ENCODE measurements at regions not wholly inside any gene's neighbourhood (a gene's known extent, or its start where the extent isn't known, plus 50 kb on each side); places are given as distances from the start of the nearest gene placed in this dataset.

GRCh38 chr5:136458481-136458880 is 93.1 kb upstream of the TRPC7 start:
- Mint-ChIP-seq H3K4me3 (no peak overlapping the region), H3K9me3 (peaks cover 0 to 8% of the 10 kb centered on the region in 2 donors), H3K36me3 (no peaks in the 10 kb centered on the region), H3K27me3 (ENCODE audit: low read depth in 2 of 2) (no peaks in the 10 kb centered on the region), H3K4me1 (no peaks in the 10 kb centered on the region), H3K27ac (no peak overlapping the region)
- 83% methylated on average over 1 of the region's 1 CpG for WGBS (ENCODE audit: insufficient coverage)
- no peak for ATAC-seq
- Histone ChIP-seq H3K4me3 (ENCODE audit: low read length) (no peak overlapping the region), H3K9me3 (ENCODE audit: control insufficient read depth, insufficient read depth, low read length) (no peaks in the 10 kb centered on the region), H3K36me3 (ENCODE audit: control insufficient read depth, insufficient read depth, low read length) (no peaks in the 10 kb centered on the region), H3K27me3 (ENCODE audit: control insufficient read depth, insufficient read depth, low read length) (no peaks in the 10 kb centered on the region), H3K27ac (ENCODE audit: low read length) (no peak overlapping the region), H3K4me1 (ENCODE audit: control insufficient read depth, insufficient read depth, low read length) (no peaks in the 10 kb centered on the region)
- no peak for DNase-seq
- no peak for TF ChIP-seq CTCF (IDR thresholded peaks at IDR 0.05)
- intact Hi-C loops (cut with micrococcal nuclease), result no loop called here

GRCh38 chr5:136457390-136458013 is 92.2 kb upstream of the TRPC7 start:
- Histone ChIP-seq H3K9me3 (ENCODE audit: control insufficient read depth, insufficient read depth, low read length) (no peaks in the 10 kb centered on the region), H3K27ac (ENCODE audit: low read length) (no peak overlapping the region), H3K27me3 (ENCODE audit: control insufficient read depth, insufficient read depth, low read length) (no peaks in the 10 kb centered on the region), H3K4me1 (ENCODE audit: control insufficient read depth, insufficient read depth, low read length) (no peaks in the 10 kb centered on the region), H3K4me3 (ENCODE audit: low read length) (no peak overlapping the region), H3K36me3 (ENCODE audit: control insufficient read depth, insufficient read depth, low read length) (no peaks in the 10 kb centered on the region)
- Mint-ChIP-seq H3K36me3 (no peaks in the 10 kb centered on the region), H3K27me3 (ENCODE audit: low read depth in 2 of 2) (no peaks in the 10 kb centered on the region), H3K4me3 (no peak overlapping the region), H3K4me1 (no peaks in the 10 kb centered on the region), H3K27ac (no peak overlapping the region), H3K9me3 (peaks cover 0 to 7% of the 10 kb centered on the region in 2 donors)
- WGBS (ENCODE audit: insufficient coverage), result 81% methylated on average over 2 of the region's 2 CpGs
- no peak for TF ChIP-seq CTCF (IDR thresholded peaks at IDR 0.05)
- DNase-seq (no peak), ATAC-seq (no peak)
- intact Hi-C loops (cut with micrococcal nuclease), result no loop called here

- H3K27me3 Mint-ChIP-seq (ENCODE audit: low read depth in 2 of 2), result no peaks in the 10 kb centered on the region
- 63% methylated on average over 1 of the region's 1 CpG for WGBS (ENCODE audit: insufficient coverage)
Measured at GRCh38 chr5:136455409-136455808, 90.1 kb upstream of the TRPC7 start.

More at GRCh38 chr5:136455409-136455808, 90.1 kb upstream of the TRPC7 start:
- Histone ChIP-seq H3K9me3 (ENCODE audit: control insufficient read depth, insufficient read depth, low read length) (no peaks in the 10 kb centered on the region), H3K27me3 (ENCODE audit: control insufficient read depth, insufficient read depth, low read length) (no peaks in the 10 kb centered on the region), H3K27ac (ENCODE audit: low read length) (no peak overlapping the region), H3K36me3 (ENCODE audit: control insufficient read depth, insufficient read depth, low read length) (no peaks in the 10 kb centered on the region), H3K4me3 (ENCODE audit: low read length) (no peak overlapping the region), H3K4me1 (ENCODE audit: control insufficient read depth, insufficient read depth, low read length) (no peaks in the 10 kb centered on the region)
- no peak for TF ChIP-seq CTCF (IDR thresholded peaks at IDR 0.05)
- Mint-ChIP-seq H3K9me3 (peaks cover 2 to 5% of the 10 kb centered on the region in 2 donors), H3K4me1 (no peaks in the 10 kb centered on the region), H3K4me3 (no peak overlapping the region), H3K27ac (no peak overlapping the region), H3K36me3 (no peaks in the 10 kb centered on the region)
- ATAC-seq (no peak), DNase-seq (no peak)
- intact Hi-C loops (cut with micrococcal nuclease), result no loop called here

Data from natural killer cell (primary cell).